ENCODE measurements at regions not wholly inside any gene's neighbourhood (a gene's known extent, or its start where the extent isn't known, plus 50 kb on each side); places are given as distances from the start of the nearest gene placed in this dataset.

DNA sequence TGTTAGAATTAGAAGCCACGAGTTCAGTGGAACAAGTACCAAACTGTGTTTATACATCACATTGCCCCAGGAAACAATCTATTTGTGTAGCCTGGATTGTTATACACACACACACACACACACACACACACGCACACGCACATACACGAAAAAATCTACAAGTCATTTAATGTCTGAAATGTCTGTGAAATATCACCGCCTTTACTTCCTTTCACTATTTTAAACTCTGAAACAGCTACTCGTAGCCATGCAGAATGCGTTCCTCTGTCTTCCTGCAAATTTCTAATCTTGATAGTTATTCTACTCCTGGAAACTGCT is 84.4 kb upstream of the SCAF8 start:
- TF ChIP-seq, protein P1, sequence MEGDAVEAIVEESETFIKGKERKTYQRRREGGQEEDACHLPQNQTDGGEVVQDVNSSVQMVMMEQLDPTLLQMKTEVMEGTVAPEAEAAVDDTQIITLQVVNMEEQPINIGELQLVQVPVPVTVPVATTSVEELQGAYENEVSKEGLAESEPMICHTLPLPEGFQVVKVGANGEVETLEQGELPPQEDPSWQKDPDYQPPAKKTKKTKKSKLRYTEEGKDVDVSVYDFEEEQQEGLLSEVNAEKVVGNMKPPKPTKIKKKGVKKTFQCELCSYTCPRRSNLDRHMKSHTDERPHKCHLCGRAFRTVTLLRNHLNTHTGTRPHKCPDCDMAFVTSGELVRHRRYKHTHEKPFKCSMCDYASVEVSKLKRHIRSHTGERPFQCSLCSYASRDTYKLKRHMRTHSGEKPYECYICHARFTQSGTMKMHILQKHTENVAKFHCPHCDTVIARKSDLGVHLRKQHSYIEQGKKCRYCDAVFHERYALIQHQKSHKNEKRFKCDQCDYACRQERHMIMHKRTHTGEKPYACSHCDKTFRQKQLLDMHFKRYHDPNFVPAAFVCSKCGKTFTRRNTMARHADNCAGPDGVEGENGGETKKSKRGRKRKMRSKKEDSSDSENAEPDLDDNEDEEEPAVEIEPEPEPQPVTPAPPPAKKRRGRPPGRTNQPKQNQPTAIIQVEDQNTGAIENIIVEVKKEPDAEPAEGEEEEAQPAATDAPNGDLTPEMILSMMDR (conservative IDR thresholded peaks at IDR 0.05): no peak
- TF ChIP-seq EZH2 (IDR thresholded peaks at IDR 0.05; ENCODE audit: low read depth): no peak
